HFF-Myc (cell line): ENCODE measurements at regions not wholly inside any gene's neighbourhood (a gene's known extent, or its start where the extent isn't known, plus 50 kb on each side); places are given as distances from the start of the nearest gene placed in this dataset.
"Not testable (repeated sequence)": the region's sequence is repeated elsewhere in the genome, so short reads cannot be mapped to it uniquely, and the experiment has no call there.

Experiments
- DNase-seq: peaks from one replicate; pipeline ENCODE4 v3.0.0-alpha.2; 2011; ENCODE audit warnings: low read depth; ENCODE audit errors: extremely low read depth
- H3K4me3 ChIP-seq: replicated peaks from 2 replicates; pipeline ENCODE4 v1.5.1; 2011; ENCODE audit warnings: low read depth, mild to moderate bottlenecking, control low read depth, low read length
- TF ChIP-seq, protein P1 (sequence below): IDR thresholded peaks from 2 replicates; pipeline ENCODE4 v1.5.1; 2012; ENCODE audit warnings: mild to moderate bottlenecking, low read depth, low read length, control low read depth; ENCODE audit errors: missing control alignments

DNA sequence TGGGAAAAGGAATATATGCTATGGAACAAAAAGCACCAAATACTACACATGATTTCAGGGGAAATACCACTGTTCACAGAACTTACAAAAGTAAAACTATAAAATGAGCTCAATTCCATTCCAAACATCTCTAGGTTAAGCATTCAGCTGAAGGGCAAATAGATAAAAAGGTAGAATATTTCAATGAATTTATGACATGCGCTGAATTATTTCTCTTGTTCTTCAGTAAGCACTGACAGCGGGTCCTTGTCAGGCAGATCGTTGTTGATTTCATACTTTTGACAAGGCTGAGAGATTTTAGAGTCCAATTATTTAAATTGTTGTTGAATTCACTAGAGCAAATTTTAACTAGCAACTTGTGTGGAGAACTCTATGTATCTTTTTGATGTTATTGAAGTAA lies 449.6 kb downstream of the GUCY1A2 start:
- no peak overlapping the region for H3K4me3 ChIP-seq
- DNase-seq: no peak
- TF ChIP-seq, protein P1, sequence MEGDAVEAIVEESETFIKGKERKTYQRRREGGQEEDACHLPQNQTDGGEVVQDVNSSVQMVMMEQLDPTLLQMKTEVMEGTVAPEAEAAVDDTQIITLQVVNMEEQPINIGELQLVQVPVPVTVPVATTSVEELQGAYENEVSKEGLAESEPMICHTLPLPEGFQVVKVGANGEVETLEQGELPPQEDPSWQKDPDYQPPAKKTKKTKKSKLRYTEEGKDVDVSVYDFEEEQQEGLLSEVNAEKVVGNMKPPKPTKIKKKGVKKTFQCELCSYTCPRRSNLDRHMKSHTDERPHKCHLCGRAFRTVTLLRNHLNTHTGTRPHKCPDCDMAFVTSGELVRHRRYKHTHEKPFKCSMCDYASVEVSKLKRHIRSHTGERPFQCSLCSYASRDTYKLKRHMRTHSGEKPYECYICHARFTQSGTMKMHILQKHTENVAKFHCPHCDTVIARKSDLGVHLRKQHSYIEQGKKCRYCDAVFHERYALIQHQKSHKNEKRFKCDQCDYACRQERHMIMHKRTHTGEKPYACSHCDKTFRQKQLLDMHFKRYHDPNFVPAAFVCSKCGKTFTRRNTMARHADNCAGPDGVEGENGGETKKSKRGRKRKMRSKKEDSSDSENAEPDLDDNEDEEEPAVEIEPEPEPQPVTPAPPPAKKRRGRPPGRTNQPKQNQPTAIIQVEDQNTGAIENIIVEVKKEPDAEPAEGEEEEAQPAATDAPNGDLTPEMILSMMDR: no peak

DNA sequence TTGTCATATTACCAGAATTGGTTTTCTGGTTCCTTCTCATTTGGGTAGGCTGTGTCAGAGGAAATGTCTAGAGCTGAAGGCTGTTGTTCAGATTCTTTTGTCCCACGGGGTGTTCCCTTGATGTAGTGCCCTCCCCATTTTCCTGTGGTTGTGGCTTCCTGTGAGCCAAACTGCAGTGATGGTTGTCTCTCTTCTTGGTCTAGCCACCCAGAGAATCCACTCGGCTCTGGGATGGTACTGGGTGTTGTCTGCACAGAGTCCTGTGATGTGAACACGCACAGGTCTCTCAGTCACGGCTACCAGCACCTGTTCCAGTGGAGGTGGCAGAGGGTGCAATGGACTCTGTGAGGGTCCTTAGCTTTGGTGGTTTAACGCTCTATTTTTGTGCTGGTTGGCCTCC lies 440.9 kb downstream of the GUCY1A2 start:
- H3K4me3 ChIP-seq, DNase-seq: not testable (repeated sequence)

- TF ChIP-seq, protein P1: no peak
- DNase-seq: no peak
- no peak overlapping the region for H3K4me3 ChIP-seq
Observed at GRCh38 chr11:106581399-106581798, 436.9 kb downstream of the GUCY1A2 start.

DNA sequence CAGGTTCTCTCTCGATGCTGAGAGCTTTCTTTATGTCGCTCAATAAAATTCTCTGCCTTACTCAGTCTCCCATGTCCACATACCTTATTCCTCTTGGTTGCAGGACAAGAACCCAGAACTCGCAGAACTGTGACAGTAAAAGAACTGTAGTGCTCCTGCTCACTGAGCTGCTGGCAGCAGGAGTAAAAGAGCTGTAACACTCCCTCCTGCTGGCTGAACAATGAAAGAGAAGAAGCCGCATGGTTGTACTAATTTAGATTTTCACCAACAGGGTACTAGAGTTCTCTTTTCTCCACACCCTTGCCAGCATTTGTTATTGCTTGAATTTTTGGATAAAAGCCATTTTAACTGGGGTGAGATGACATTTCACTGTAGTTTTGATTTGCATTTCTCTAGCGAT lies 433.2 kb downstream of the GUCY1A2 start:
- TF ChIP-seq, protein P1: no peak
- H3K4me3 ChIP-seq: no peak overlapping the region
- peak; percentile 4 for DNase-seq

DNA sequence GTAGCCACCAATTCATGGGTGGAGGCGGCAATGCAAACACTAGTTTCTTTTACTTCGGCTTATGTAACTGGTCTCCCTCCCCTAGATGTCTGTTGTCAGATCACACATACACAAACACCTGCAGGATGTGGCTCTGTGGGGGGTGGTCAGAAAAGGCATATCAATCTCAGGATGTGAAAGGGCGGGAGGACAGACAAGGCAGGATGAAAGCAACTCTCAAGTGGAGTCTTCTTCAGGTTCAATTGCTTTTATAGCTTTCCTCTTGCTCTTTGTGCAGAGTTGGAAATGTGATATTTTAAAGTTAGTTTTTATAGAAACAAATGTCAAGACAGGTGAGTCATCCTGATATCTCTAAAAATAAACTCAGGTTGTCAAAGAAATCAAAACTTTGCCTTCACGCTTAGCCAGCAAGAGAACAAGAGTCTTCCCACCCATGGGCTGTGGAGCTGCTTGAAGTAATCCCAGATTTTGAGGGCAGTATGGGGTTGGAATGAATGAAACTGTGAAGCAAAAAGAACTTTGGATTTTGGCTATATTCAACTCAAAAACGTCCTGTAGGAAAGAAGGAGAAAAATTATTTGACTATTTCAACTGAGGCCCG lies 423.4 kb downstream of the GUCY1A2 start:
- TF ChIP-seq, protein P1: no peak
- no peak for DNase-seq
- H3K4me3 ChIP-seq: no peak overlapping the region

DNA sequence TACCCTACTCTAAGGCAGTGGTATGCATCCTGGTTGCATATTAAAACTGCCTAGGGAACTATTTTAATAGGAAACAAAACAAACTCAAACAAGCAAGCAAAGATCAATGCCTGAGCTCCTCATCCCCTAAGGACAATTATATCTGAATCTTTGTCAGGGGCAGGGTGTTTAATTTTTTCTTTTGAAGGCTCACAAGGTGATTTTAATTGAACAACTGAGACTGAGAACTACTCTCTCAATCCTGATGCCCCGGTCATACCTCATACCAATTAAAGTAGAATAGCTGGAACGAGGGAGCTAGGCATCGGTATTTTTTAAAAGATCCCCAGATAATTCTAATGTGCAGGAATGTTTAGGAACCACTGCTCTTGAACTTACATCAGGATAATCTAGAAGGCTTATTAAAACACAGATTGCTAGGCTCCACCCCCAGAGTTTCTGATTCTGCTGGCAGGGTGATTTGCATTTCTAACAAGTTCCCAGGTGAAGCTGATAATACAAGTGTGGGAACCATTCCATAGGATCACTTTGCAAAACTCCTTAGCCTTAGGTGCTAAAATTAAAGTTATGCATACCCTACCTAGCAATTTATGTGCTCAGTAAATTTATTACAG lies 416.5 kb downstream of the GUCY1A2 start:
- H3K4me3 ChIP-seq: no peak overlapping the region
- DNase-seq: no peak

GRCh38 chr11:106608677-106609076 lies 409.6 kb downstream of the GUCY1A2 start:
- TF ChIP-seq, protein P1: no peak
- H3K4me3 ChIP-seq: no peak overlapping the region
- DNase-seq: no peak

More for the DNA sequence above, 416.5 kb downstream of the GUCY1A2 start:
- TF ChIP-seq, protein P1: no peak
